Liver (tissue), 8 donors: ENCODE measurements at regions not wholly inside any gene's neighbourhood (a gene's known extent, or its start where the extent isn't known, plus 50 kb on each side); places are given as distances from the start of the nearest gene placed in this dataset.

ENCODE experiments used
- DNase-seq: peaks from one replicate; pipeline ENCODE4 v3.0.0-alpha.2; 2017; ENCODE audit warnings: low spot score
- H3K27ac ChIP-seq, 2 donors: one replicate each; pipeline ENCODE4 v1.7.0; 2013; ENCODE audit warnings: inconsistent platforms in 2 of 2, low read length in 2 of 2, control low read depth in 1 of 2, low read depth in 1 of 2, mild to moderate bottlenecking in 1 of 2
- H3K27me3 ChIP-seq, 4 donors: one replicate each; pipeline versions ENCODE4 v1.6.1 to v1.7.0; 2013; ENCODE audit warnings: low read length in 3 of 4, inconsistent platforms in 1 of 4, mild to moderate bottlenecking in 1 of 4, moderate library complexity in 1 of 4; ENCODE audit not compliant: control insufficient read depth in 4 of 4, insufficient read depth in 4 of 4
- H3K36me3 ChIP-seq, 4 donors: one replicate each; pipeline versions ENCODE4 v1.6.1 to v1.7.0; 2013; ENCODE audit warnings: low read length in 3 of 4, mild to moderate bottlenecking in 3 of 4, low read depth in 1 of 4, moderate library complexity in 1 of 4; ENCODE audit not compliant: control insufficient read depth in 4 of 4, insufficient read depth in 3 of 4
- H3K4me1 ChIP-seq, 4 donors: one replicate each; pipeline versions ENCODE4 v1.6.1 to v1.7.0; 2013; ENCODE audit warnings: low read length in 3 of 4, mild to moderate bottlenecking in 3 of 4, moderate library complexity in 1 of 4; ENCODE audit not compliant: control insufficient read depth in 4 of 4, insufficient read depth in 4 of 4
- H3K4me3 ChIP-seq, 3 donors: one replicate each; pipeline versions ENCODE4 v1.6.1 to v1.7.0; 2013; ENCODE audit warnings: low read length in 3 of 3, control low read depth in 1 of 3, low read depth in 1 of 3, mild to moderate bottlenecking in 1 of 3
- H3K9ac ChIP-seq, 2 donors: one replicate each; pipeline ENCODE4 v1.7.0; 2013; ENCODE audit warnings: low read length in 2 of 2, mild to moderate bottlenecking in 2 of 2, moderate library complexity in 2 of 2, control low read depth in 1 of 2, low read depth in 1 of 2
- H3K9me3 ChIP-seq, 4 donors: one replicate each; pipeline versions ENCODE4 v1.6.1 to v1.7.0; 2013; ENCODE audit warnings: low read length in 3 of 4; ENCODE audit not compliant: control insufficient read depth in 4 of 4
- ATF3 ChIP-seq: IDR thresholded peaks from 2 replicates; pipeline ENCODE4 v1.6.1; 2016; ENCODE audit warnings: antibody characterized with exemption
- CTCF ChIP-seq: fragments of 150-350 bp; IDR thresholded peaks from 2 replicates; pipeline ENCODE4 v1.5.1; 2017; ENCODE audit warnings: improper control_type of control experiment, low read depth, low read length; ENCODE audit not compliant: missing input control
- EGR1 ChIP-seq, 2 donors: IDR thresholded peaks; 2 replicates each; pipeline ENCODE4 v1.6.1; 2016 to 2018; ENCODE audit warnings: antibody characterized with exemption in 2 of 2, low read depth in 2 of 2
- FOXA1 ChIP-seq: IDR thresholded peaks from 2 replicates; pipeline ENCODE4 v1.6.1; 2016; ENCODE audit warnings: antibody characterized with exemption
- FOXA2 ChIP-seq: IDR thresholded peaks from 2 replicates; pipeline ENCODE4 v1.6.1; 2016; ENCODE audit warnings: antibody characterized with exemption
- GABPA ChIP-seq, 2 donors: IDR thresholded peaks in 1 of 2; conservative IDR thresholded peaks in 1 of 2; 2 replicates each; pipeline ENCODE4 v1.6.1; 2016; ENCODE audit warnings: antibody characterized with exemption in 2 of 2, mild to moderate bottlenecking in 1 of 2, moderate library complexity in 1 of 2
- HNF4A ChIP-seq, 2 donors: conservative IDR thresholded peaks; 2 replicates each; pipeline ENCODE4 v1.6.1; 2016; ENCODE audit warnings: antibody characterized with exemption in 2 of 2, mild to moderate bottlenecking in 2 of 2
- HNF4G ChIP-seq: IDR thresholded peaks from 2 replicates; pipeline ENCODE4 v1.6.1; 2016; ENCODE audit warnings: antibody characterized with exemption
- JUND ChIP-seq, 2 donors: IDR thresholded peaks; 2 replicates each; pipeline ENCODE4 v1.6.1; 2016; ENCODE audit warnings: antibody characterized with exemption in 2 of 2
- NR2F2 ChIP-seq: IDR thresholded peaks from 2 replicates; pipeline ENCODE4 v1.6.1; 2016; ENCODE audit warnings: antibody characterized with exemption
- RAD21 ChIP-seq, 2 donors: IDR thresholded peaks; 2 replicates each; pipeline ENCODE4 v1.6.1; 2016; ENCODE audit warnings: antibody characterized with exemption in 2 of 2, mild to moderate bottlenecking in 2 of 2
- RXRA ChIP-seq, 2 donors: IDR thresholded peaks; 2 replicates each; pipeline ENCODE4 v1.6.1; 2017 to 2018; ENCODE audit warnings: antibody characterized with exemption in 2 of 2, mild to moderate bottlenecking in 1 of 2
- SP1 ChIP-seq: IDR thresholded peaks from 2 replicates; pipeline ENCODE4 v1.6.1; 2018; ENCODE audit warnings: antibody characterized with exemption, mild to moderate bottlenecking
- TAF1 ChIP-seq: conservative IDR thresholded peaks from 2 replicates; pipeline ENCODE4 v1.6.1; 2016; ENCODE audit warnings: antibody characterized with exemption, mild to moderate bottlenecking
- YY1 ChIP-seq: IDR thresholded peaks from 2 replicates; pipeline ENCODE4 v1.6.1; 2016; ENCODE audit warnings: antibody characterized with exemption, mild to moderate bottlenecking
- WGBS: extraction: QIAGEN DNeasy Blood & Tissue Kit; methylation state at CpG from one replicate; pipeline ENCODE4 v1.1.7; 2013; 5-methylcytosine and 5-hydroxymethylcytosine counted together
- TF ChIP-seq, protein P1 (sequence below): IDR thresholded peaks from 2 replicates; pipeline ENCODE4 v1.6.1; 2016; ENCODE audit warnings: antibody characterized with exemption, mild to moderate bottlenecking
- TF ChIP-seq, protein P2 (sequence below): IDR thresholded peaks from 2 replicates; pipeline ENCODE4 v1.6.1; 2016; ENCODE audit warnings: antibody characterized with exemption
- TF ChIP-seq, protein P3 (sequence below): IDR thresholded peaks from 2 replicates; pipeline ENCODE4 v1.6.1; 2016; ENCODE audit warnings: antibody characterized with exemption
- donor health status: healthy.
- donor health status: healthy.
- donor health status: healthy.
- donor health status: healthy.
- donor health status: healthy.

- H3K9ac ChIP-seq = no peak overlapping the region
- no peak overlapping the region for H3K4me3 ChIP-seq
- no peaks in the 10 kb centered on the region for H3K27me3 ChIP-seq
- no peak overlapping the region for H3K27ac ChIP-seq
- no peak for DNase-seq
- H3K36me3 ChIP-seq = no peaks in the 10 kb centered on the region
- peaks cover 0 to 2% (median 0%) of the 10 kb centered on the region in 4 donors for H3K9me3 ChIP-seq
- H3K4me1 ChIP-seq = no peaks in the 10 kb centered on the region
- TF ChIP-seq JUND (IDR thresholded peaks at IDR 0.05) = no peak
- no peak for TF ChIP-seq NR2F2
- no peak for TF ChIP-seq FOXA1
- TF ChIP-seq, protein P1, sequence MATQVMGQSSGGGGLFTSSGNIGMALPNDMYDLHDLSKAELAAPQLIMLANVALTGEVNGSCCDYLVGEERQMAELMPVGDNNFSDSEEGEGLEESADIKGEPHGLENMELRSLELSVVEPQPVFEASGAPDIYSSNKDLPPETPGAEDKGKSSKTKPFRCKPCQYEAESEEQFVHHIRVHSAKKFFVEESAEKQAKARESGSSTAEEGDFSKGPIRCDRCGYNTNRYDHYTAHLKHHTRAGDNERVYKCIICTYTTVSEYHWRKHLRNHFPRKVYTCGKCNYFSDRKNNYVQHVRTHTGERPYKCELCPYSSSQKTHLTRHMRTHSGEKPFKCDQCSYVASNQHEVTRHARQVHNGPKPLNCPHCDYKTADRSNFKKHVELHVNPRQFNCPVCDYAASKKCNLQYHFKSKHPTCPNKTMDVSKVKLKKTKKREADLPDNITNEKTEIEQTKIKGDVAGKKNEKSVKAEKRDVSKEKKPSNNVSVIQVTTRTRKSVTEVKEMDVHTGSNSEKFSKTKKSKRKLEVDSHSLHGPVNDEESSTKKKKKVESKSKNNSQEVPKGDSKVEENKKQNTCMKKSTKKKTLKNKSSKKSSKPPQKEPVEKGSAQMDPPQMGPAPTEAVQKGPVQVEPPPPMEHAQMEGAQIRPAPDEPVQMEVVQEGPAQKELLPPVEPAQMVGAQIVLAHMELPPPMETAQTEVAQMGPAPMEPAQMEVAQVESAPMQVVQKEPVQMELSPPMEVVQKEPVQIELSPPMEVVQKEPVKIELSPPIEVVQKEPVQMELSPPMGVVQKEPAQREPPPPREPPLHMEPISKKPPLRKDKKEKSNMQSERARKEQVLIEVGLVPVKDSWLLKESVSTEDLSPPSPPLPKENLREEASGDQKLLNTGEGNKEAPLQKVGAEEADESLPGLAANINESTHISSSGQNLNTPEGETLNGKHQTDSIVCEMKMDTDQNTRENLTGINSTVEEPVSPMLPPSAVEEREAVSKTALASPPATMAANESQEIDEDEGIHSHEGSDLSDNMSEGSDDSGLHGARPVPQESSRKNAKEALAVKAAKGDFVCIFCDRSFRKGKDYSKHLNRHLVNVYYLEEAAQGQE = no peak
- TF ChIP-seq, protein P2, sequence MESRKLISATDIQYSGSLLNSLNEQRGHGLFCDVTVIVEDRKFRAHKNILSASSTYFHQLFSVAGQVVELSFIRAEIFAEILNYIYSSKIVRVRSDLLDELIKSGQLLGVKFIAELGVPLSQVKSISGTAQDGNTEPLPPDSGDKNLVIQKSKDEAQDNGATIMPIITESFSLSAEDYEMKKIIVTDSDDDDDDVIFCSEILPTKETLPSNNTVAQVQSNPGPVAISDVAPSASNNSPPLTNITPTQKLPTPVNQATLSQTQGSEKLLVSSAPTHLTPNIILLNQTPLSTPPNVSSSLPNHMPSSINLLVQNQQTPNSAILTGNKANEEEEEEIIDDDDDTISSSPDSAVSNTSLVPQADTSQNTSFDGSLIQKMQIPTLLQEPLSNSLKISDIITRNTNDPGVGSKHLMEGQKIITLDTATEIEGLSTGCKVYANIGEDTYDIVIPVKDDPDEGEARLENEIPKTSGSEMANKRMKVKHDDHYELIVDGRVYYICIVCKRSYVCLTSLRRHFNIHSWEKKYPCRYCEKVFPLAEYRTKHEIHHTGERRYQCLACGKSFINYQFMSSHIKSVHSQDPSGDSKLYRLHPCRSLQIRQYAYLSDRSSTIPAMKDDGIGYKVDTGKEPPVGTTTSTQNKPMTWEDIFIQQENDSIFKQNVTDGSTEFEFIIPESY = no peak
- no peak for TF ChIP-seq FOXA2
- TF ChIP-seq SP1 = no peak
- TF ChIP-seq ATF3 = no peak
- TF ChIP-seq, protein P3, sequence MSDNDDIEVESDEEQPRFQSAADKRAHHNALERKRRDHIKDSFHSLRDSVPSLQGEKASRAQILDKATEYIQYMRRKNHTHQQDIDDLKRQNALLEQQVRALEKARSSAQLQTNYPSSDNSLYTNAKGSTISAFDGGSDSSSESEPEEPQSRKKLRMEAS = no peak
- no peak for TF ChIP-seq EGR1 (IDR thresholded peaks at IDR 0.05; ENCODE audit: low read depth in 2 of 2)
- no peak for TF ChIP-seq RAD21 (IDR thresholded peaks at IDR 0.05)
- no peak for TF ChIP-seq CTCF
- no peak for TF ChIP-seq HNF4G
- no peak for TF ChIP-seq RXRA (IDR thresholded peaks at IDR 0.05)
- no peak for TF ChIP-seq TAF1
- no peak for TF ChIP-seq HNF4A (conservative IDR thresholded peaks at IDR 0.05)
- no peak for TF ChIP-seq GABPA (IDR thresholded peaks at IDR 0.05 in 1 of 2, conservative IDR thresholded peaks at IDR 0.05 in 1 of 2)
- TF ChIP-seq YY1 = no peak
- WGBS = 28% methylated on average over 1 of the region's 1 CpG
Measured at GRCh38 chrX:22338740-22339139, 66.0 kb downstream of the CBLL2 start.
